ENCODE measurements at regions not wholly inside any gene's neighbourhood (a gene's known extent, or its start where the extent isn't known, plus 50 kb on each side); places are given as distances from the start of the nearest gene placed in this dataset.

- TF ChIP-seq CTCF (conservative IDR thresholded peaks at IDR 0.05; ENCODE audit: low read length) (peak; percentile 25), EZH2phosphoT487 (IDR thresholded peaks at IDR 0.05; ENCODE audit: borderline replicate concordance) (no peak)
- no peaks in the 10 kb centered on the region for H3K79me2 ChIP-seq (ENCODE audit: insufficient read depth, low read length)
- no peak overlapping the region for H3K4me2 ChIP-seq (ENCODE audit: low read depth, low read length, poor library complexity, severe bottlenecking)
- no peaks in the 10 kb centered on the region for H3K4me1 ChIP-seq (ENCODE audit: insufficient read depth, low read length, poor library complexity, severe bottlenecking)
- H3K9me2 ChIP-seq (replicated peaks; ENCODE audit: low read depth, low read length) = no peaks in the 10 kb centered on the region
- H3K36me3 ChIP-seq (ENCODE audit: insufficient read depth, low read length) = no peaks in the 10 kb centered on the region
- no peaks in the 10 kb centered on the region for H4K20me1 ChIP-seq (ENCODE audit: insufficient read depth, low read length, poor library complexity, severe bottlenecking)
- no peaks in the 10 kb centered on the region for H3K27me3 ChIP-seq (ENCODE audit: insufficient read depth, low read length, poor library complexity, severe bottlenecking)
- H3F3A ChIP-seq (ENCODE audit: low read depth) = no peaks in the 10 kb centered on the region
- H3K4me3 ChIP-seq (ENCODE audit: low read length, poor library complexity, severe bottlenecking) = no peak overlapping the region
- H3K9me3 ChIP-seq (ENCODE audit: insufficient read depth, low read depth, low read length) = no peaks in the 10 kb centered on the region
- H2AFZ ChIP-seq (ENCODE audit: low read length) = no peak overlapping the region
- no peak overlapping the region for H3K9ac ChIP-seq (ENCODE audit: low read depth, low read length, poor library complexity, severe bottlenecking)
These were observed 180.2 kb downstream of the CHST1 start for GRCh38 chr11:45485070-45485707.

- H3K27me3 ChIP-seq (ENCODE audit: insufficient read depth, low read length, poor library complexity, severe bottlenecking) = no peaks in the 10 kb centered on the region
- H3K4me3 ChIP-seq (ENCODE audit: low read length, poor library complexity, severe bottlenecking) = no peak overlapping the region
- no peaks in the 10 kb centered on the region for H3K9me2 ChIP-seq (replicated peaks; ENCODE audit: low read depth, low read length)
- H4K20me1 ChIP-seq (ENCODE audit: insufficient read depth, low read length, poor library complexity, severe bottlenecking) = no peaks in the 10 kb centered on the region
- no peaks in the 10 kb centered on the region for H3K36me3 ChIP-seq (ENCODE audit: insufficient read depth, low read length)
- H3K9me3 ChIP-seq (ENCODE audit: insufficient read depth, low read depth, low read length) = no peaks in the 10 kb centered on the region
- H3K79me2 ChIP-seq (ENCODE audit: insufficient read depth, low read length) = no peaks in the 10 kb centered on the region
- H3F3A ChIP-seq (ENCODE audit: low read depth) = no peaks in the 10 kb centered on the region
- H3K4me2 ChIP-seq (ENCODE audit: low read depth, low read length, poor library complexity, severe bottlenecking) = no peak overlapping the region
- no peaks in the 10 kb centered on the region for H3K4me1 ChIP-seq (ENCODE audit: insufficient read depth, low read length, poor library complexity, severe bottlenecking)
- TF ChIP-seq EZH2phosphoT487 (IDR thresholded peaks at IDR 0.05; ENCODE audit: borderline replicate concordance) = no peak
- no peak for TF ChIP-seq CTCF (conservative IDR thresholded peaks at IDR 0.05; ENCODE audit: low read length)
- H2AFZ ChIP-seq (ENCODE audit: low read length) = no peak overlapping the region
- no peak overlapping the region for H3K9ac ChIP-seq (ENCODE audit: low read depth, low read length, poor library complexity, severe bottlenecking)
These were observed 181.0 kb downstream of the CHST1 start for GRCh38 chr11:45484326-45484883.

- H3K9me2 ChIP-seq (replicated peaks; ENCODE audit: low read depth, low read length) = no peaks in the 10 kb centered on the region
- TF ChIP-seq CTCF (conservative IDR thresholded peaks at IDR 0.05; ENCODE audit: low read length) = no peak
- TF ChIP-seq EZH2phosphoT487 (IDR thresholded peaks at IDR 0.05; ENCODE audit: borderline replicate concordance) = no peak
- H3K4me1 ChIP-seq (ENCODE audit: insufficient read depth, low read length, poor library complexity, severe bottlenecking) = no peaks in the 10 kb centered on the region
- H3K9me3 ChIP-seq (ENCODE audit: insufficient read depth, low read depth, low read length) = no peaks in the 10 kb centered on the region
- H3F3A ChIP-seq (ENCODE audit: low read depth) = no peaks in the 10 kb centered on the region
- no peak overlapping the region for H3K4me2 ChIP-seq (ENCODE audit: low read depth, low read length, poor library complexity, severe bottlenecking)
- H4K20me1 ChIP-seq (ENCODE audit: insufficient read depth, low read length, poor library complexity, severe bottlenecking) = no peaks in the 10 kb centered on the region
- no peak overlapping the region for H2AFZ ChIP-seq (ENCODE audit: low read length)
- no peak overlapping the region for H3K4me3 ChIP-seq (ENCODE audit: low read length, poor library complexity, severe bottlenecking)
- H3K9ac ChIP-seq (ENCODE audit: low read depth, low read length, poor library complexity, severe bottlenecking) = no peak overlapping the region
- H3K79me2 ChIP-seq (ENCODE audit: insufficient read depth, low read length) = no peaks in the 10 kb centered on the region
- no peaks in the 10 kb centered on the region for H3K36me3 ChIP-seq (ENCODE audit: insufficient read depth, low read length)
- no peaks in the 10 kb centered on the region for H3K27me3 ChIP-seq (ENCODE audit: insufficient read depth, low read length, poor library complexity, severe bottlenecking)
These were observed 182.0 kb downstream of the CHST1 start for GRCh38 chr11:45483416-45483815.

Data from Loucy (cell line).